Neural cell (in vitro differentiated cells): ENCODE measurements at regions not wholly inside any gene's neighbourhood (a gene's known extent, or its start where the extent isn't known, plus 50 kb on each side); places are given as distances from the start of the nearest gene placed in this dataset.

Experiments used
- H2AFZ ChIP-seq: fragments of 200-600, 300-800 bp; sonication (generic), shearing (Covaris generic); 2 replicates; pipeline ENCODE4 v1.6.0; 2014; ENCODE audit warnings: low read depth, mild to moderate bottlenecking, antibody characterized with exemption, low read length, moderate library complexity
- H3F3A ChIP-seq: fragments of 200-600 bp; shearing (Covaris generic); 2 replicates; pipeline ENCODE4 v1.6.1; 2016; ENCODE audit warnings: mild to moderate bottlenecking, moderate library complexity, mixed read lengths, antibody characterized with exemption, low read length; ENCODE audit not compliant: insufficient read depth, poor library complexity, severe bottlenecking
- H3K27ac ChIP-seq: fragments of 200-600, 300-800 bp; sonication (generic), shearing (Covaris generic); 2 replicates; pipeline ENCODE4 v1.5.1; 2014; ENCODE audit warnings: mild to moderate bottlenecking, low read length, moderate library complexity
- H3K27me3 ChIP-seq: fragments of 300-800, 200-600 bp; sonication (generic), shearing (Covaris generic); 2 replicates; pipeline ENCODE4 v1.6.0; 2014; ENCODE audit warnings: mild to moderate bottlenecking, low read depth, low read length, moderate library complexity; ENCODE audit not compliant: insufficient read depth
- H3K36me3 ChIP-seq: fragments of 300-800, 200-600 bp; sonication (generic), shearing (Covaris generic); 2 replicates; pipeline ENCODE4 v1.5.1; 2014; ENCODE audit warnings: mild to moderate bottlenecking, antibody characterized with exemption, low read length, moderate library complexity; ENCODE audit not compliant: insufficient read depth
- H3K4me2 ChIP-seq: fragments of 300-800, 200-600 bp; sonication (generic), shearing (Covaris generic); 2 replicates; pipeline ENCODE4 v1.6.0; 2014; ENCODE audit warnings: mild to moderate bottlenecking, low read length
- H3K4me3 ChIP-seq: fragments of 300-800, 200-600 bp; sonication (generic), shearing (Covaris generic); 2 replicates; pipeline ENCODE4 v1.5.1; 2014; ENCODE audit warnings: mild to moderate bottlenecking, low read length, moderate library complexity
- H3K79me2 ChIP-seq: fragments of 200-600 bp; shearing (Covaris generic); replicated peaks from 2 replicates; pipeline ENCODE4 v1.6.0; 2014; ENCODE audit warnings: mild to moderate bottlenecking, low read length, moderate library complexity; ENCODE audit not compliant: insufficient read depth
- H3K9ac ChIP-seq: fragments of 300-800, 200-600 bp; sonication (generic), shearing (Covaris generic); 2 replicates; pipeline ENCODE4 v1.6.1; 2016; ENCODE audit warnings: mild to moderate bottlenecking, low read length, mixed read lengths
- H3K9me2 ChIP-seq: fragments of 200-600 bp; shearing (Covaris generic); 2 replicates; pipeline ENCODE4 v1.6.1; 2016; ENCODE audit warnings: mild to moderate bottlenecking, low read length, mixed read lengths; ENCODE audit not compliant: insufficient read depth
- H3K9me3 ChIP-seq: fragments of 200-600, 300-800 bp; sonication (generic), shearing (Covaris generic); 2 replicates; pipeline ENCODE4 v1.6.1; 2016; ENCODE audit warnings: mild to moderate bottlenecking, mixed run types, low read length, moderate library complexity, mixed read lengths
- H4K20me1 ChIP-seq: fragments of 200-600 bp; shearing (Covaris generic); 2 replicates; pipeline ENCODE4 v1.6.1; 2016; ENCODE audit warnings: mild to moderate bottlenecking, mixed run types; ENCODE audit not compliant: insufficient read depth
- EP300 ChIP-seq: fragments of 450-650 bp; conservative IDR thresholded peaks from 2 replicates; pipeline ENCODE4 v1.6.1; 2014; ENCODE audit warnings: antibody characterized with exemption, mild to moderate bottlenecking, moderate library complexity; ENCODE audit not compliant: poor library complexity, severe bottlenecking
- EZH2 ChIP-seq: fragments of 200-600, 300-800 bp; shearing (Covaris generic), sonication (generic); IDR thresholded peaks from 2 replicates; pipeline ENCODE4 v1.6.1; 2014; ENCODE audit warnings: antibody characterized with exemption, low read length, borderline replicate concordance, mild to moderate bottlenecking; ENCODE audit not compliant: insufficient read depth, poor library complexity, severe bottlenecking
- MXI1 ChIP-seq: fragments of 450-650 bp; conservative IDR thresholded peaks from 2 replicates; pipeline ENCODE4 v1.6.1; 2014; ENCODE audit warnings: antibody characterized with exemption, mild to moderate bottlenecking; ENCODE audit not compliant: poor library complexity, severe bottlenecking
- POLR2AphosphoS5 ChIP-seq: IDR thresholded peaks from 2 replicates; pipeline ENCODE4 v1.6.1; 2012
- RAD21 ChIP-seq: fragments of 450-650 bp; conservative IDR thresholded peaks from 2 replicates; pipeline ENCODE4 v1.6.1; 2014; ENCODE audit warnings: antibody characterized with exemption, mild to moderate bottlenecking, moderate library complexity
- SMC3 ChIP-seq: fragments of 450-650 bp; conservative IDR thresholded peaks from 2 replicates; pipeline ENCODE4 v1.6.1; 2014; ENCODE audit warnings: antibody characterized with exemption, mild to moderate bottlenecking, moderate library complexity; ENCODE audit not compliant: poor library complexity
- TAF1 ChIP-seq: IDR thresholded peaks from 2 replicates; pipeline ENCODE4 v1.6.1; 2012; ENCODE audit warnings: low read depth
- TF ChIP-seq, protein P1 (sequence below): fragments of 450-650 bp; IDR thresholded peaks from 2 replicates; pipeline ENCODE4 v1.5.1; 2014; ENCODE audit warnings: antibody characterized with exemption, mild to moderate bottlenecking, moderate library complexity; ENCODE audit not compliant: poor library complexity, severe bottlenecking
- TF ChIP-seq, protein P2 (sequence below): IDR thresholded peaks from 2 replicates; pipeline ENCODE4 v1.6.1; 2012; ENCODE audit warnings: borderline replicate concordance

DNA sequence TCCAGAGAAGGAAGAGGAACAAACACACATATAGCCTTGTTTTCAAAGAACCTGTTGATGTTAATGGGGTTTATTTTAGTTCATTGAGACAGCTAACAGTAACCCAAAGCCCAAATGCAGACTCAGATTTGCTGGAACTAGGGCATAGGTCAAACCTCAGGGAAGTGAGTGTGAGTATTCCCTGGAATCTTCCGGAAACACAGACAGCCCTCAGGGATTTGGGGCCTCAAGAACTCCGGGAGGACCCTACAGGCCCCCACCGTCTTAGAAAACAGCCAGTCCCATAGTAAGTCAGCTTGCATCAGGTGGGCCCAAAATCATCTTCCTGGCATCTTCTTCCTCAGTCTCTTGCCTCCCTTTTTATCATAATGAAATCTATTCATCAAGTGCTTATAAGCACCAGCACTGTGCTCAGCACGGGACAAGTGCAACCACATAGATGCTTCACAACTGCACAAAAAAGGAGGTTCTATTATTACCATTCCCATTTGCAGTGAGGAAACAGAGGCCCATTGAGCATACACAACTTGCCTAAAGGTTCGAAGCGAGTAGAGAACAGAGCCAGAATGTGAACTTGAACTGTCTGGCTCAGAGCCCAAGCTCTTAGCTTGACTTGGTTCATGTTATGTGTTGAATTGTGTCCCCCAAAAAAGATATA, 50.2 kb upstream of the BCL11A start:
- Histone ChIP-seq H3F3A (no peaks in the 10 kb centered on the region), H3K9me2 (no peaks in the 10 kb centered on the region), H3K36me3 (no peaks in the 10 kb centered on the region), H4K20me1 (no peaks in the 10 kb centered on the region), H3K9me3 (peaks cover 4% of the 10 kb centered on the region), H2AFZ (no peak overlapping the region), H3K27ac (no peak overlapping the region), H3K79me2 (no peaks in the 10 kb centered on the region), H3K9ac (no peak overlapping the region), H3K4me2 (no peak overlapping the region), H3K4me3 (no peak overlapping the region), H3K27me3 (no peaks in the 10 kb centered on the region)
- TF ChIP-seq EP300 = no peak
- TF ChIP-seq MXI1 = no peak
- TF ChIP-seq EZH2 = no peak
- no peak for TF ChIP-seq RAD21
- TF ChIP-seq, protein P1, sequence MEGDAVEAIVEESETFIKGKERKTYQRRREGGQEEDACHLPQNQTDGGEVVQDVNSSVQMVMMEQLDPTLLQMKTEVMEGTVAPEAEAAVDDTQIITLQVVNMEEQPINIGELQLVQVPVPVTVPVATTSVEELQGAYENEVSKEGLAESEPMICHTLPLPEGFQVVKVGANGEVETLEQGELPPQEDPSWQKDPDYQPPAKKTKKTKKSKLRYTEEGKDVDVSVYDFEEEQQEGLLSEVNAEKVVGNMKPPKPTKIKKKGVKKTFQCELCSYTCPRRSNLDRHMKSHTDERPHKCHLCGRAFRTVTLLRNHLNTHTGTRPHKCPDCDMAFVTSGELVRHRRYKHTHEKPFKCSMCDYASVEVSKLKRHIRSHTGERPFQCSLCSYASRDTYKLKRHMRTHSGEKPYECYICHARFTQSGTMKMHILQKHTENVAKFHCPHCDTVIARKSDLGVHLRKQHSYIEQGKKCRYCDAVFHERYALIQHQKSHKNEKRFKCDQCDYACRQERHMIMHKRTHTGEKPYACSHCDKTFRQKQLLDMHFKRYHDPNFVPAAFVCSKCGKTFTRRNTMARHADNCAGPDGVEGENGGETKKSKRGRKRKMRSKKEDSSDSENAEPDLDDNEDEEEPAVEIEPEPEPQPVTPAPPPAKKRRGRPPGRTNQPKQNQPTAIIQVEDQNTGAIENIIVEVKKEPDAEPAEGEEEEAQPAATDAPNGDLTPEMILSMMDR = no peak
- TF ChIP-seq SMC3 = no peak
- no peak for TF ChIP-seq POLR2AphosphoS5
- TF ChIP-seq, protein P2, sequence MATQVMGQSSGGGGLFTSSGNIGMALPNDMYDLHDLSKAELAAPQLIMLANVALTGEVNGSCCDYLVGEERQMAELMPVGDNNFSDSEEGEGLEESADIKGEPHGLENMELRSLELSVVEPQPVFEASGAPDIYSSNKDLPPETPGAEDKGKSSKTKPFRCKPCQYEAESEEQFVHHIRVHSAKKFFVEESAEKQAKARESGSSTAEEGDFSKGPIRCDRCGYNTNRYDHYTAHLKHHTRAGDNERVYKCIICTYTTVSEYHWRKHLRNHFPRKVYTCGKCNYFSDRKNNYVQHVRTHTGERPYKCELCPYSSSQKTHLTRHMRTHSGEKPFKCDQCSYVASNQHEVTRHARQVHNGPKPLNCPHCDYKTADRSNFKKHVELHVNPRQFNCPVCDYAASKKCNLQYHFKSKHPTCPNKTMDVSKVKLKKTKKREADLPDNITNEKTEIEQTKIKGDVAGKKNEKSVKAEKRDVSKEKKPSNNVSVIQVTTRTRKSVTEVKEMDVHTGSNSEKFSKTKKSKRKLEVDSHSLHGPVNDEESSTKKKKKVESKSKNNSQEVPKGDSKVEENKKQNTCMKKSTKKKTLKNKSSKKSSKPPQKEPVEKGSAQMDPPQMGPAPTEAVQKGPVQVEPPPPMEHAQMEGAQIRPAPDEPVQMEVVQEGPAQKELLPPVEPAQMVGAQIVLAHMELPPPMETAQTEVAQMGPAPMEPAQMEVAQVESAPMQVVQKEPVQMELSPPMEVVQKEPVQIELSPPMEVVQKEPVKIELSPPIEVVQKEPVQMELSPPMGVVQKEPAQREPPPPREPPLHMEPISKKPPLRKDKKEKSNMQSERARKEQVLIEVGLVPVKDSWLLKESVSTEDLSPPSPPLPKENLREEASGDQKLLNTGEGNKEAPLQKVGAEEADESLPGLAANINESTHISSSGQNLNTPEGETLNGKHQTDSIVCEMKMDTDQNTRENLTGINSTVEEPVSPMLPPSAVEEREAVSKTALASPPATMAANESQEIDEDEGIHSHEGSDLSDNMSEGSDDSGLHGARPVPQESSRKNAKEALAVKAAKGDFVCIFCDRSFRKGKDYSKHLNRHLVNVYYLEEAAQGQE = no peak

DNA sequence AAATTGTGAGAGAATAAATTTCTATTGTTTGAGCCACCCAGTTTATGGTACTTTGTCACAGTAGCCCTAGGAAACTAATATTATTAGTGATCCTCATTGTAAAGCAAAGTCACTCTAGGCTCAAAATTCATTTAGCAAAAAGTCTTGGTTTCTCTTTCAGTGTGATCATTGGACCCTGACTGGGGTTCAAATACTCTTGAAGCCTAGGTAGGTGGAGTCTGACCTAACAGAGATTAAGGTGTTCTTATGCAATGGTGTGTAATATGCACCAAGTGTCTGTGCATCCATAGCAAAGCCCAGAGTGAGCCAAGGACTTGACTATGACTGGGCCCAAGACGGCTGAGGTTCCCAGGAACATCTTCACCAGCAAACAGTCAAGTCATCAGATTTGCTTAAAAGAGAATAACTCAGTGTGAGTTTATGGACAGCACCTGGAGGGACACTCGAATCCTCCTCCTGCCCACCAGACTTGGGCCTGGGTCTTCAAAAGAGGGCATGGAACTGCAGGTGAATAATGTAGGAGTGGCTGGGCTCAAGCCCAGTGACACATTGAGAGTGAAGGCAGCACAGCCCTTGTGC, 51.1 kb upstream of the BCL11A start:
- Histone ChIP-seq H3K4me3 (no peak overlapping the region), H3K4me2 (no peak overlapping the region), H3K36me3 (no peaks in the 10 kb centered on the region), H3K9me3 (peaks cover 4% of the 10 kb centered on the region), H3K9ac (no peak overlapping the region), H2AFZ (no peak overlapping the region), H3K27ac (no peak overlapping the region), H3K79me2 (no peaks in the 10 kb centered on the region), H3K9me2 (no peaks in the 10 kb centered on the region), H3K27me3 (no peaks in the 10 kb centered on the region), H4K20me1 (no peaks in the 10 kb centered on the region), H3F3A (no peaks in the 10 kb centered on the region)
- TF ChIP-seq EZH2 = no peak
- TF ChIP-seq POLR2AphosphoS5 = no peak
- no peak for TF ChIP-seq SMC3
- no peak for TF ChIP-seq TAF1
- TF ChIP-seq EP300 = no peak
- TF ChIP-seq MXI1 = no peak
- TF ChIP-seq, protein P1 = no peak
- no peak for TF ChIP-seq RAD21
- TF ChIP-seq, protein P2 = no peak
